ENCODE measurements at regions not wholly inside any gene's neighbourhood (a gene's known extent, or its start where the extent isn't known, plus 50 kb on each side); places are given as distances from the start of the nearest gene placed in this dataset.

- no peak for TF ChIP-seq POLR2AphosphoS5 (IDR thresholded peaks at IDR 0.05; ENCODE audit: borderline replicate concordance, low read depth, low read length)
- no peak for TF ChIP-seq EZH2 (IDR thresholded peaks at IDR 0.05)
Observed at GRCh38 chr20:56998438-56998837, 268.0 kb downstream of the BMP7 start.
